Muscle layer of colon (tissue), 2 donors: ENCODE measurements at regions not wholly inside any gene's neighbourhood (a gene's known extent, or its start where the extent isn't known, plus 50 kb on each side); places are given as distances from the start of the nearest gene placed in this dataset.

Source experiments
- H3K27ac ChIP-seq: one replicate; pipeline ENCODE4 v1.7.0; 2013; ENCODE audit warnings: low read depth, mild to moderate bottlenecking, low read length, moderate library complexity
- H3K27me3 ChIP-seq, 2 donors: one replicate each; pipeline ENCODE4 v1.7.0; 2013; ENCODE audit warnings: low read length in 2 of 2, mild to moderate bottlenecking in 2 of 2; ENCODE audit not compliant: insufficient read depth in 2 of 2, control insufficient read depth in 1 of 2
- H3K36me3 ChIP-seq: one replicate; pipeline ENCODE4 v1.7.0; 2013; ENCODE audit warnings: mild to moderate bottlenecking, low read length; ENCODE audit not compliant: insufficient read depth
- H3K4me1 ChIP-seq: one replicate; pipeline ENCODE4 v1.7.0; 2013; ENCODE audit warnings: mild to moderate bottlenecking, low read length; ENCODE audit not compliant: insufficient read depth
- H3K4me3 ChIP-seq, 2 donors: one replicate each; pipeline ENCODE4 v1.7.0; 2013; ENCODE audit warnings: low read length in 2 of 2, low read depth in 1 of 2, mild to moderate bottlenecking in 1 of 2, moderate library complexity in 1 of 2
- H3K9ac ChIP-seq: one replicate; pipeline ENCODE4 v1.7.0; 2013; ENCODE audit warnings: low read length
- H3K9me3 ChIP-seq: one replicate; pipeline ENCODE4 v1.7.0; 2013; ENCODE audit warnings: mild to moderate bottlenecking, low read length
- donor health status: abdominal sarcoma.
- donor health status: Adenocarcinoma of cecum.

DNA sequence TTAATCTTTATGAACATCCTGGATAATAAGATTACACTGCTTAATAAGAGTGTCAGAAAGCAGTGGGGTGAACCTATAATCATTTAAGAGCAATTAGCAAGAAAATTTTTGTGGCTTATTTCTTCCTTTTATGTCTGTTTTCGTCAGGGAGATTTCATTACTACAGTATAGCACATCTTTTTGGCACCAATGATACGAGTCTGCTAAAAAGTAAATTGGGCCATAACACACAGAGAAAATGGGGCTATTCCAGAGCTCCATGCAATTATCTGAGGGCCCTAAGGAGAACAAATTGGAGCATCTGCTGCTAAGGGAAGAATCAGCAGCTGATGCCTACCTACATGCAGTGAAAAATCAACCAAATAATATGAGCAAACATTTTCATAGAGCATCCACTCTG is 330.3 kb upstream of the NCAM2 start:
- Histone ChIP-seq H3K27ac (no peak overlapping the region), H3K4me3 (no peak overlapping the region), H3K27me3 (no peaks in the 10 kb centered on the region), H3K9me3 (no peaks in the 10 kb centered on the region), H3K36me3 (no peaks in the 10 kb centered on the region), H3K4me1 (no peaks in the 10 kb centered on the region), H3K9ac (no peak overlapping the region)

DNA sequence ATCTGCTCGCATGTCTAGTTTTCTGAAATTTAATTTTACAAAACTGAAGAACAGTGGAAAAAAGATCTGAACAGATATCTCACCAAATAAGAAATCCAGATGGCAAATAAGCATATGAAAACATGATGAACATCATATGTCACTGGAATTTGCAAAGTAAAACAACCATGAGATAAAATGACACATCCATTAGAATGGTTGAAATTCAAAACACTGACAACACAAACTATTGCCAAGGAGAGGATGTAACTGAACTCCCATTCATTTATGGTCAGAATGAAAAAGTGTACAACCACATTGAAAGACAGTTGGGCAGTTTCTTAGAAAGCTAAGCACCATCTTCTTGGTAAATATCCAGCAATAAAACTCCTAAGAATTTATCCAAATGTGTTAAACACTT is 312.7 kb upstream of the NCAM2 start:
- Histone ChIP-seq H3K27ac (no peak overlapping the region), H3K4me1 (no peaks in the 10 kb centered on the region), H3K36me3 (no peaks in the 10 kb centered on the region), H3K27me3 (no peaks in the 10 kb centered on the region), H3K4me3 (no peak overlapping the region), H3K9ac (no peak overlapping the region), H3K9me3 (no peaks in the 10 kb centered on the region)

DNA sequence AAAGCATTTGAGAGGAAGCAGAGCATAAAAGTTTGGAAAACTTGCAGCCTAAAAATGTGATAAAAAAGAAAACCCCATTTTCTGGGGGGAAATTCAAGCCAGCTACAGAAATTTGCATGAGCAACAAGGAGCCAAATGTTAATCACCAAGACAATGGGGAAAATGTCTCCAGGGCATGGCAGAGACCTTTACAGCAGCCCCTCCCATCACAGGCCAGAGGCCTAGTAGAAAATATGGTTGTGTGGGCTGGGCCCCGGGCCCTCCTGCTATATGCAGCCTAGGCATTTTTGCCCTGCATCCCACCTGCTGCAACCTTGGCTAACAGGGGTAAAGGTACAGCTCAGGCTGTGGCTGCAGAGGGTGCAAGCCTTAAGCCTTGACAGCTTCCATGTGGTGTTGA is 299.6 kb upstream of the NCAM2 start:
- no peaks in the 10 kb centered on the region for H3K4me1 ChIP-seq
- no peaks in the 10 kb centered on the region for H3K36me3 ChIP-seq
- H3K27me3 ChIP-seq = no peaks in the 10 kb centered on the region
- H3K27ac ChIP-seq = no peak overlapping the region
- H3K9me3 ChIP-seq = no peaks in the 10 kb centered on the region
- H3K4me3 ChIP-seq = no peak overlapping the region
- H3K9ac ChIP-seq = no peak overlapping the region

- Histone ChIP-seq H3K4me1 (no peaks in the 10 kb centered on the region), H3K9ac (no peak overlapping the region), H3K27ac (no peak overlapping the region), H3K36me3 (no peaks in the 10 kb centered on the region), H3K27me3 (no peaks in the 10 kb centered on the region), H3K9me3 (no peaks in the 10 kb centered on the region), H3K4me3 (no peak overlapping the region)
These were observed 297.0 kb upstream of the NCAM2 start for GRCh38 chr21:20701235-20701634.

DNA sequence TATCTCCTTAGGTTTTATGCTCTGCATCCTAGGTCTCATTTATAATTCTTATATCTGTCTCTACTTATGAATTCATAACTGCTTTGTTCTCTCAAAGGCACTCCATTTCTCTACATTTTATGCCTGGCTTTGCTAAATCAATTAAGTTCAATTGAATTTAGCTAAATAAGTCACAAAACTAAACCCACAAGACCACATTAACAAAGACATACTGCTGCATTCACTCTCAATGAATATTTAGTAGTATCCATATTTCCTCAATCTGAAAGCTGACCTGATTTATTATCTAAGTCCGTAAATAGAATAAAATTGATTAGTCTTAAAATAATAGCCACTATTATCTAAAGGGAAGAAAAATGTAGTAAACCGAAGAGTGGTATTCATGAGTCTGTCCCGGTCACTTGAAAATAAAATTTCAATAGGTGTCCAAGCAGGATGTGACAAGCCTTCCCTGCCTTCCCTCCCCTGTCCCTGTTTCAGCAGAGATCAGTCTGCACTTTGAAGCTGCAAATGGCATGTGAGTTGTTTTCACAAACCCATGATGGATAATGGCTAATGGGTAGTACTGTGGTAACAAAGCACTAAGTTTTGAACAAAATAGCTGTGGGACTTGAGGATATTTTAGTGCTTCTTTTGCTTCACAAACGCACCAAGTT is 295.0 kb upstream of the NCAM2 start:
- Histone ChIP-seq H3K9me3 (no peaks in the 10 kb centered on the region), H3K36me3 (no peaks in the 10 kb centered on the region), H3K27me3 (no peaks in the 10 kb centered on the region), H3K9ac (no peak overlapping the region), H3K4me3 (no peak overlapping the region), H3K27ac (no peak overlapping the region), H3K4me1 (no peaks in the 10 kb centered on the region)

- H3K9me3 ChIP-seq = no peaks in the 10 kb centered on the region
- no peaks in the 10 kb centered on the region for H3K4me1 ChIP-seq
- no peak overlapping the region for H3K27ac ChIP-seq
- no peak overlapping the region for H3K9ac ChIP-seq
- H3K36me3 ChIP-seq = no peaks in the 10 kb centered on the region
- no peak overlapping the region for H3K4me3 ChIP-seq
- no peaks in the 10 kb centered on the region for H3K27me3 ChIP-seq
These were observed 277.6 kb upstream of the NCAM2 start for GRCh38 chr21:20720623-20721022.

- no peaks in the 10 kb centered on the region for H3K36me3 ChIP-seq
- no peaks in the 10 kb centered on the region for H3K9me3 ChIP-seq
- H3K27ac ChIP-seq = no peak overlapping the region
- H3K4me1 ChIP-seq = no peaks in the 10 kb centered on the region
- no peak overlapping the region for H3K4me3 ChIP-seq
- H3K27me3 ChIP-seq = no peaks in the 10 kb centered on the region
- H3K9ac ChIP-seq = no peak overlapping the region
These were observed 277.1 kb upstream of the NCAM2 start for GRCh38 chr21:20721151-20721550.

GRCh38 chr21:20728691-20729090 is 269.5 kb upstream of the NCAM2 start:
- no peaks in the 10 kb centered on the region for H3K4me1 ChIP-seq
- H3K36me3 ChIP-seq = no peaks in the 10 kb centered on the region
- H3K4me3 ChIP-seq = no peak overlapping the region
- H3K27ac ChIP-seq = no peak overlapping the region
- H3K9ac ChIP-seq = no peak overlapping the region
- no peaks in the 10 kb centered on the region for H3K27me3 ChIP-seq
- H3K9me3 ChIP-seq = no peaks in the 10 kb centered on the region

DNA sequence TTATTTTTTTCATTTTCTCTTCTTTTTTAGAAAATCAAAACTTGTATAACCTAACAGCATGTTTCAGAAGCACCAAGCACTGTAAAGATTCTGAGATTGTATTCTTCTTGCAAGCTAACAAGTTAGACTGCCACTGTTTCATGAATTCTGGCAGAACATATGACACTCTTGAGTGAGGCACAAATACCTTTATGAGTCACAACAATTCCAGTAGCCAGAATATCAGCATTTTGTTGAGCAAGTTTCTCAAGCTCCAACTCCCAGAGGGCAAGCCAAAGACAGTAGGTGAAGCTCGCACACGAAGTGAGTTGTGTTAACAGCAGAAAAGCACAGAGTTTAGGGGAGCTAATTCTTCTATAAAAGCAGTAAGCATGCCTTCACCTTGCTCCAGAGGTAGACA is 268.8 kb upstream of the NCAM2 start:
- Histone ChIP-seq H3K4me1 (no peaks in the 10 kb centered on the region), H3K27ac (no peak overlapping the region), H3K36me3 (no peaks in the 10 kb centered on the region), H3K4me3 (no peak overlapping the region), H3K9ac (no peak overlapping the region), H3K27me3 (no peaks in the 10 kb centered on the region), H3K9me3 (no peaks in the 10 kb centered on the region)

GRCh38 chr21:20730441-20730840 is 267.8 kb upstream of the NCAM2 start:
- no peaks in the 10 kb centered on the region for H3K27me3 ChIP-seq
- no peak overlapping the region for H3K4me3 ChIP-seq
- H3K36me3 ChIP-seq = no peaks in the 10 kb centered on the region
- no peak overlapping the region for H3K27ac ChIP-seq
- no peak overlapping the region for H3K9ac ChIP-seq
- no peaks in the 10 kb centered on the region for H3K4me1 ChIP-seq
- no peaks in the 10 kb centered on the region for H3K9me3 ChIP-seq

GRCh38 chr21:20735257-20735656 is 263.0 kb upstream of the NCAM2 start:
- Histone ChIP-seq H3K27me3 (no peaks in the 10 kb centered on the region), H3K27ac (no peak overlapping the region), H3K9ac (no peak overlapping the region), H3K36me3 (no peaks in the 10 kb centered on the region), H3K4me3 (no peak overlapping the region), H3K4me1 (no peaks in the 10 kb centered on the region), H3K9me3 (no peaks in the 10 kb centered on the region)

DNA sequence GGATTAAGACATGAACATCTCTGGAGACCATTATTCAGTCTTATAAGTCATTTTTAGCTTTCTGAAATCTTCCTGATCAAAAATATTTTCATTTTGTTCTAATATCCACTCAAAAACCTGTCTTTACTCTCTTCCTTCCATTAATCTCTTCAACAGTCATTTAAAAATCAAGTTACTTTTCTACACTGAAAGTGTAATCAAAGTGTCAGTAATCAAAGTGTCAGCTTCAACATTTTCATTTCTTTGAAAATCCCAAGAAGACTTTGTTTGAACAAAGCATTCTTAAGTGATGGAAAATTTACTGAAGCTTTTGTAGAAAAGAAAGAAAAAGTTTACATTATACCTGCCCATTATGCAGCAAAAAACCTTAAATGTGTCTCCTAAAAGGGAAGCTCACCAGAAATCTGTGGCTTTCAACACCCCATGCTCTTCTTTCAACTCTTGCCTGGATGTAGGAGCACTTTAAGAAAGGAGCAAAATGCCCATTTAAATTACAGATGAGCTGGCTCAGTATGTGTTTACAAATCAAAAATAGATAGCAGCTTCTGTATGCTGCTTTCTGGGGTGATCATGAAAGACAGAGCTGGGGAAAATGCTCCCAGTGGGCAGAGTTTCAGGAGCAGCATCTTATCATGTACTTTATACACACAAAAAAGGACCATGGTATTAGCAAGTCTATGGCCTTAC is 260.8 kb upstream of the NCAM2 start:
- no peaks in the 10 kb centered on the region for H3K27me3 ChIP-seq
- no peak overlapping the region for H3K4me3 ChIP-seq
- no peaks in the 10 kb centered on the region for H3K9me3 ChIP-seq
- H3K9ac ChIP-seq = no peak overlapping the region
- no peaks in the 10 kb centered on the region for H3K4me1 ChIP-seq
- no peaks in the 10 kb centered on the region for H3K36me3 ChIP-seq
- H3K27ac ChIP-seq = no peak overlapping the region
